Glomerular endothelial cell (primary cell): ENCODE measurements at regions not wholly inside any gene's neighbourhood (a gene's known extent, or its start where the extent isn't known, plus 50 kb on each side); places are given as distances from the start of the nearest gene placed in this dataset.
A peak's percentile ranks its signal among the peaks of the same experiment; 100 is the strongest.
"Not testable (repeated sequence)": the region's sequence is repeated elsewhere in the genome, so short reads cannot be mapped to it uniquely, and the experiment has no call there.

Experiments
- DNase-seq: peaks from one replicate; pipeline ENCODE4 v3.0.0-alpha.2; 2011; ENCODE audit warnings: low read depth, low spot score; ENCODE audit errors: extremely low read depth

GRCh38 chr5:138702166-138703077 is 50.8 kb upstream of the CTNNA1 start:
- no peak for DNase-seq

- no peak for DNase-seq
Measured at GRCh38 chr5:138701678-138702077, 51.5 kb upstream of the CTNNA1 start.

- no peak for DNase-seq
Measured at GRCh38 chr5:138700581-138701362, 52.5 kb upstream of the CTNNA1 start.

GRCh38 chr5:138699482-138699881 is 53.7 kb upstream of the CTNNA1 start:
- no peak for DNase-seq

- DNase-seq = no peak
Measured at GRCh38 chr5:138698713-138699112, 54.5 kb upstream of the CTNNA1 start.

GRCh38 chr5:138697720-138698360 is 55.4 kb upstream of the CTNNA1 start:
- no peak for DNase-seq

GRCh38 chr5:138696501-138696900 is 56.7 kb upstream of the CTNNA1 start:
- peak; percentile 41 for DNase-seq

GRCh38 chr5:138695781-138696180 is 57.4 kb upstream of the CTNNA1 start:
- no peak for DNase-seq

GRCh38 chr5:138694146-138694545 is 59.1 kb upstream of the CTNNA1 start:
- no peak for DNase-seq

- DNase-seq = no peak
Measured at GRCh38 chr5:138692370-138692769, 60.9 kb upstream of the CTNNA1 start.

GRCh38 chr5:138686668-138687067 is 66.6 kb upstream of the CTNNA1 start:
- DNase-seq = peak; percentile 36

GRCh38 chr5:138685193-138685745 is 68.0 kb upstream of the CTNNA1 start:
- no peak for DNase-seq

GRCh38 chr5:138682462-138682861 is 70.8 kb upstream of the CTNNA1 start:
- DNase-seq = not testable (repeated sequence)

- not testable (repeated sequence) for DNase-seq
Measured at GRCh38 chr5:138678826-138679225, 74.4 kb upstream of the CTNNA1 start.

- DNase-seq = no peak
Measured at GRCh38 chr5:138677782-138678181, 75.4 kb upstream of the CTNNA1 start.

- DNase-seq = no peak
Measured at GRCh38 chr5:138676556-138677193, 76.5 kb upstream of the CTNNA1 start.

GRCh38 chr5:138676002-138676401 is 77.2 kb upstream of the CTNNA1 start:
- DNase-seq = no peak

GRCh38 chr5:138668451-138669380 is 84.5 kb upstream of the CTNNA1 start:
- DNase-seq = no peak

- DNase-seq = not testable (repeated sequence)
Measured at GRCh38 chr5:138667782-138668331, 85.4 kb upstream of the CTNNA1 start.
